Activated T-cell treated with anti-CD3 and anti-CD28 coated beads, Interleukin-2, amount 50 U/mL, for 72 hours (primary cell): ENCODE measurements at regions not wholly inside any gene's neighbourhood (a gene's known extent, or its start where the extent isn't known, plus 50 kb on each side); places are given as distances from the start of the nearest gene placed in this dataset.
"Not testable (repeated sequence)": the region's sequence is repeated elsewhere in the genome, so short reads cannot be mapped to it uniquely, and the experiment has no call there.

Source experiments
- ATAC-seq, 2 donors: fragments of 150-1000 bp; cut with Tn5 transposase; replicated peaks in 1 of 2; 2 replicates each; pipeline ENCODE4 v1.10.0; 2021; ENCODE audit warnings: moderate library complexity in 2 of 2, mild to moderate bottlenecking in 1 of 2
- DNase-seq, 2 donors: peaks; one replicate each; pipeline ENCODE4 v3.0.0; 2021 to 2022; ENCODE audit warnings: mixed read lengths in 1 of 2
- H3K27ac Mint-ChIP-seq: one replicate; pipeline ENCODE4 v1.8.0; 2022; ENCODE audit warnings: mild to moderate bottlenecking, moderate library complexity, mixed read lengths
- H3K27me3 Mint-ChIP-seq: one replicate; pipeline ENCODE4 v1.8.0; 2022; ENCODE audit warnings: low read depth, mixed read lengths
- H3K36me3 Mint-ChIP-seq, 2 donors: one replicate each; pipeline ENCODE4 v1.8.0; 2022; ENCODE audit warnings: mixed read lengths in 2 of 2, mild to moderate bottlenecking in 1 of 2; ENCODE audit not compliant: insufficient read depth in 2 of 2
- H3K4me1 Mint-ChIP-seq: one replicate; pipeline ENCODE4 v1.8.0; 2022; ENCODE audit warnings: low read depth, mixed read lengths
- H3K4me3 Mint-ChIP-seq, 2 donors: one replicate each; pipeline ENCODE4 v1.8.0; 2022; ENCODE audit warnings: mild to moderate bottlenecking in 2 of 2, mixed read lengths in 2 of 2, moderate library complexity in 2 of 2
- H3K9me3 Mint-ChIP-seq, 2 donors: one replicate each; pipeline ENCODE4 v1.8.0; 2022; ENCODE audit warnings: mixed read lengths in 2 of 2

GRCh38 chr6:121666814-121667213 lies 231.4 kb downstream of the GJA1 start:
- H3K4me1 Mint-ChIP-seq = peaks cover 5% of the 10 kb centered on the region
- H3K27ac Mint-ChIP-seq = no peak overlapping the region
- no peak for DNase-seq
- H3K36me3 Mint-ChIP-seq = peaks cover 0 to 3% of the 10 kb centered on the region in 2 donors
- H3K4me3 Mint-ChIP-seq = no peak overlapping the region
- peaks cover 0 to 7% of the 10 kb centered on the region in 2 donors for H3K9me3 Mint-ChIP-seq
- no peaks in the 10 kb centered on the region for H3K27me3 Mint-ChIP-seq
- no peak for ATAC-seq

- Mint-ChIP-seq H3K4me3 (no peak overlapping the region), H3K27me3 (no peaks in the 10 kb centered on the region), H3K4me1 (peaks cover 5% of the 10 kb centered on the region), H3K36me3 (peaks cover 0 to 3% of the 10 kb centered on the region in 2 donors), H3K9me3 (peaks cover 0 to 7% of the 10 kb centered on the region in 2 donors), H3K27ac (no peak overlapping the region)
- DNase-seq (no peak), ATAC-seq (no peak)
Measured at GRCh38 chr6:121668259-121668658, 232.8 kb downstream of the GJA1 start.

GRCh38 chr6:121670511-121670910 lies 235.1 kb downstream of the GJA1 start:
- H3K4me1 Mint-ChIP-seq = no peaks in the 10 kb centered on the region
- no peak for DNase-seq
- no peaks in the 10 kb centered on the region for H3K27me3 Mint-ChIP-seq
- H3K4me3 Mint-ChIP-seq = no peak overlapping the region
- H3K27ac Mint-ChIP-seq = no peak overlapping the region
- no peaks in the 10 kb centered on the region for H3K36me3 Mint-ChIP-seq
- H3K9me3 Mint-ChIP-seq = peaks cover 0 to 1% of the 10 kb centered on the region in 2 donors
- ATAC-seq = no peak

GRCh38 chr6:121677571-121677970 lies 242.1 kb downstream of the GJA1 start:
- Mint-ChIP-seq H3K36me3 (no peaks in the 10 kb centered on the region), H3K4me3 (no peak overlapping the region), H3K4me1 (no peaks in the 10 kb centered on the region), H3K9me3 (peaks cover 3 to 4% of the 10 kb centered on the region in 2 donors), H3K27ac (no peak overlapping the region), H3K27me3 (no peaks in the 10 kb centered on the region)
- DNase-seq (no peak), ATAC-seq (no peak)

GRCh38 chr6:121678245-121678644 lies 242.8 kb downstream of the GJA1 start:
- ATAC-seq (peak; percentile 32 to 55), DNase-seq (no peak)
- no peak overlapping the region for H3K27ac Mint-ChIP-seq
- H3K9me3 Mint-ChIP-seq = peaks cover 3 to 4% of the 10 kb centered on the region in 2 donors
- H3K4me3 Mint-ChIP-seq = no peak overlapping the region
- no peaks in the 10 kb centered on the region for H3K36me3 Mint-ChIP-seq
- H3K27me3 Mint-ChIP-seq = no peaks in the 10 kb centered on the region
- H3K4me1 Mint-ChIP-seq = no peaks in the 10 kb centered on the region

GRCh38 chr6:121680058-121680457 lies 244.6 kb downstream of the GJA1 start:
- Mint-ChIP-seq H3K4me1 (no peaks in the 10 kb centered on the region), H3K27me3 (no peaks in the 10 kb centered on the region), H3K36me3 (no peaks in the 10 kb centered on the region), H3K4me3 (no peak overlapping the region), H3K27ac (no peak overlapping the region), H3K9me3 (peaks cover 3 to 9% of the 10 kb centered on the region in 2 donors)
- DNase-seq = no peak
- no peak for ATAC-seq

GRCh38 chr6:121682666-121683065 lies 247.2 kb downstream of the GJA1 start:
- peaks cover 3 to 9% of the 10 kb centered on the region in 2 donors for H3K9me3 Mint-ChIP-seq
- DNase-seq (no peak), ATAC-seq (no peak)
- no peak overlapping the region for H3K27ac Mint-ChIP-seq
- H3K27me3 Mint-ChIP-seq = no peaks in the 10 kb centered on the region
- H3K4me3 Mint-ChIP-seq = no peak overlapping the region
- no peaks in the 10 kb centered on the region for H3K36me3 Mint-ChIP-seq
- H3K4me1 Mint-ChIP-seq = no peaks in the 10 kb centered on the region

GRCh38 chr6:121685806-121686205 lies 250.4 kb downstream of the GJA1 start:
- DNase-seq, H3K27ac Mint-ChIP-seq, H3K9me3 Mint-ChIP-seq: not testable (repeated sequence)

GRCh38 chr6:121686611-121687023 lies 251.2 kb downstream of the GJA1 start:
- Mint-ChIP-seq H3K27me3 (no peaks in the 10 kb centered on the region), H3K27ac (no peak overlapping the region), H3K4me3 (no peak overlapping the region), H3K9me3 (peaks cover 3 to 6% of the 10 kb centered on the region in 2 donors), H3K36me3 (no peaks in the 10 kb centered on the region), H3K4me1 (peaks cover 15% of the 10 kb centered on the region)
- ATAC-seq (no peak), DNase-seq (no peak)

More at GRCh38 chr6:121685806-121686205, 250.4 kb downstream of the GJA1 start:
- H3K27me3 Mint-ChIP-seq, ATAC-seq, H3K4me3 Mint-ChIP-seq, H3K36me3 Mint-ChIP-seq: not testable (repeated sequence)
- H3K4me1 Mint-ChIP-seq = peaks cover 15% of the 10 kb centered on the region

- H3K27me3 Mint-ChIP-seq = no peaks in the 10 kb centered on the region
- no peaks in the 10 kb centered on the region for H3K9me3 Mint-ChIP-seq
- H3K4me3 Mint-ChIP-seq = no peak overlapping the region
- H3K36me3 Mint-ChIP-seq = no peaks in the 10 kb centered on the region
- H3K27ac Mint-ChIP-seq = no peak overlapping the region
- ATAC-seq (no peak), DNase-seq (no peak)
- peaks cover 15% of the 10 kb centered on the region for H3K4me1 Mint-ChIP-seq
Measured at GRCh38 chr6:121688974-121689373, 253.5 kb downstream of the GJA1 start.

- no peaks in the 10 kb centered on the region for H3K9me3 Mint-ChIP-seq
- H3K4me3 Mint-ChIP-seq = no peak overlapping the region
- no peak for ATAC-seq
- no peaks in the 10 kb centered on the region for H3K27me3 Mint-ChIP-seq
- no peaks in the 10 kb centered on the region for H3K36me3 Mint-ChIP-seq
- no peak overlapping the region for H3K27ac Mint-ChIP-seq
- peaks cover 15% of the 10 kb centered on the region for H3K4me1 Mint-ChIP-seq
- DNase-seq = no peak
Measured at GRCh38 chr6:121691126-121691551, 255.7 kb downstream of the GJA1 start.

GRCh38 chr6:121694389-121694788 lies 258.9 kb downstream of the GJA1 start:
- H3K27me3 Mint-ChIP-seq = no peaks in the 10 kb centered on the region
- ATAC-seq = no peak
- no peak overlapping the region for H3K27ac Mint-ChIP-seq
- H3K4me3 Mint-ChIP-seq = no peak overlapping the region
- no peaks in the 10 kb centered on the region for H3K36me3 Mint-ChIP-seq
- H3K9me3 Mint-ChIP-seq = peaks cover 0 to 2% of the 10 kb centered on the region in 2 donors
- peaks cover 6% of the 10 kb centered on the region for H3K4me1 Mint-ChIP-seq
- no peak for DNase-seq

GRCh38 chr6:121694801-121695251 lies 259.4 kb downstream of the GJA1 start:
- ATAC-seq = no peak
- no peaks in the 10 kb centered on the region for H3K27me3 Mint-ChIP-seq
- no peaks in the 10 kb centered on the region for H3K36me3 Mint-ChIP-seq
- DNase-seq = no peak
- no peak overlapping the region for H3K4me3 Mint-ChIP-seq
- peaks cover 2% of the 10 kb centered on the region for H3K4me1 Mint-ChIP-seq
- H3K9me3 Mint-ChIP-seq = peaks cover 0 to 2% of the 10 kb centered on the region in 2 donors
- no peak overlapping the region for H3K27ac Mint-ChIP-seq

- ATAC-seq (no peak), DNase-seq (no peak)
- Mint-ChIP-seq H3K4me3 (no peak overlapping the region), H3K27ac (no peak overlapping the region), H3K9me3 (peaks cover 0 to 2% of the 10 kb centered on the region in 2 donors), H3K36me3 (no peaks in the 10 kb centered on the region), H3K4me1 (no peaks in the 10 kb centered on the region), H3K27me3 (no peaks in the 10 kb centered on the region)
Measured at GRCh38 chr6:121695329-121695728, 259.9 kb downstream of the GJA1 start.
